Stimulated activated effector memory CD8-positive, alpha-beta T cell treated with anti-CD3 and anti-CD28 coated beads, Interleukin-12 subunit alpha, Interleukin-12 subunit beta, amount 100 ng/mL, for 72 hours (primary cell): ENCODE measurements at regions not wholly inside any gene's neighbourhood (a gene's known extent, or its start where the extent isn't known, plus 50 kb on each side); places are given as distances from the start of the nearest gene placed in this dataset.

ENCODE experiments used
- ATAC-seq: fragments of 150-1000 bp; cut with Tn5 transposase; 2 replicates; pipeline ENCODE4 v1.10.0; 2021
- DNase-seq, 2 donors: peaks; one replicate each; pipeline ENCODE4 v3.0.0; 2021 to 2022; ENCODE audit warnings: low spot score in 2 of 2
- H3K27ac Mint-ChIP-seq: one replicate; pipeline ENCODE4 v1.8.0; 2022; ENCODE audit warnings: mild to moderate bottlenecking, mixed read lengths
- H3K36me3 Mint-ChIP-seq: one replicate; pipeline ENCODE4 v1.8.0; 2022; ENCODE audit warnings: mild to moderate bottlenecking, mixed read lengths
- H3K4me1 Mint-ChIP-seq: one replicate; pipeline ENCODE4 v1.8.0; 2022; ENCODE audit warnings: mixed read lengths
- H3K4me3 Mint-ChIP-seq: one replicate; pipeline ENCODE4 v1.8.0; 2022; ENCODE audit warnings: mild to moderate bottlenecking, mixed read lengths
- H3K9me3 Mint-ChIP-seq: one replicate; pipeline ENCODE4 v1.8.0; 2022; ENCODE audit warnings: mixed read lengths

DNA sequence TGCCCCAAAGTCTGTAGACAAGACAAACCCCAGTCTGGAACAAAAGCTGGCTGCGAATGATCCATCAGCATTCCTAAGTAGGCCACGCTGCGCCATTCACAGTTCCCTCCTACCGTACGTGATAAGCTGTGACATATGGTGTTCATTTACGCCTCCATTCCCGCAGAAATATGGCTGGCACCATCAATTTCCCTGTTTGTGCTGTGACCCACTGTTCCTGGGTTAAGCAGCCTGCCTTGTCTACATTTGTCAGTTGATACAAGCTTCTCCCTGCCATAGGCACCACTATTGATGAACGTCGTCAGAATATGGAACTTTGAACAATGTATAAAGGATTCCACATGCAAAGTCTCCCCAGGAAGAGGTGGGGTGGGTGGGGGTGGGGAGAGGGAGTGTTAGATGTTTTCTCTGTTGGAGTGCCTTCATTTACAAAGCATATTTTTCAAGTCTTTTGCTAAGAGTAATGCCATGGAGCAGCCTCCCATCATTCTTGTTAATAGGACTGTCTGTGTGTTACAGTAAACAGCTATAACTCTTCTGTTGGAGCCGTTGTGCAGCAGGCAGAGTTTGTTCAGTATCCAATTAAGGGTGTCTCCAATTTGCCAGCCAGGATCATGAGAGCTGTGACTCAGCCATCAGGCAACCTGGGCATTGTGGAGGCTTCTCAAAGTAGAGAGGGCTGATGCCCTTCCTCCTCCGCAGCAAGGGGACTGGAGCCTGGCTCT is 294.6 kb downstream of the TMEM114 start:
- no peaks in the 10 kb centered on the region for H3K36me3 Mint-ChIP-seq
- DNase-seq (no peak), ATAC-seq (no peak)
- peaks cover 2% of the 10 kb centered on the region for H3K9me3 Mint-ChIP-seq
- H3K27ac Mint-ChIP-seq: no peak overlapping the region
- H3K4me1 Mint-ChIP-seq: no peaks in the 10 kb centered on the region
- no peak overlapping the region for H3K4me3 Mint-ChIP-seq

GRCh38 chr16:8293413-8293812 is 296.9 kb downstream of the TMEM114 start:
- no peak overlapping the region for H3K4me3 Mint-ChIP-seq
- no peaks in the 10 kb centered on the region for H3K4me1 Mint-ChIP-seq
- DNase-seq (no peak), ATAC-seq (no peak)
- H3K36me3 Mint-ChIP-seq: no peaks in the 10 kb centered on the region
- H3K27ac Mint-ChIP-seq: no peak overlapping the region
- H3K9me3 Mint-ChIP-seq: no peaks in the 10 kb centered on the region

- no peak for DNase-seq
- Mint-ChIP-seq H3K4me3 (no peak overlapping the region), H3K4me1 (no peaks in the 10 kb centered on the region), H3K9me3 (no peaks in the 10 kb centered on the region), H3K27ac (no peak overlapping the region), H3K36me3 (no peaks in the 10 kb centered on the region)
- ATAC-seq: no peak
Measured at GRCh38 chr16:8292271-8292670, 298.0 kb downstream of the TMEM114 start.

- H3K36me3 Mint-ChIP-seq: no peaks in the 10 kb centered on the region
- no peak overlapping the region for H3K4me3 Mint-ChIP-seq
- no peaks in the 10 kb centered on the region for H3K4me1 Mint-ChIP-seq
- no peak for ATAC-seq
- no peak overlapping the region for H3K27ac Mint-ChIP-seq
- no peak for DNase-seq
- peaks cover 3% of the 10 kb centered on the region for H3K9me3 Mint-ChIP-seq
Measured at GRCh38 chr16:8286348-8286747, 304.0 kb downstream of the TMEM114 start.

DNA sequence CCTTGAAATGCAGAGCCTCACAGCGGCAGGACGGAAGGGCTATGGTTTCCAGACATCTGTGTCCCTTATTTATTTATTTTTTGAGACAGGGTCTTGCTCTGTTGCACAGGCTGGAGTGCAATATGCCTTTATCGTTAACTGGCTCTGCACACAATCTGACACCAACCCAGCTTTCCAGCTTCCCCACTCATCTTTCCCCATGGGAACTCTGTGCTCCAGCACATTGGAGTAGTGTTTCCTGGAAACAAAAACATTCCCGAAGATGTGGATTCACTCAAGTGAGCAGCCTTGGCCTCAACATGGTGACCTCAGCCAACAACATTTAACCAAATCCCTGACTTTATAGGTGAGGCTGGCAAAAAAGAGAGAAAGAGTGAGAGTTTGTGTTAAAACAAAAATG is 307.1 kb downstream of the TMEM114 start:
- H3K36me3 Mint-ChIP-seq: no peaks in the 10 kb centered on the region
- no peaks in the 10 kb centered on the region for H3K4me1 Mint-ChIP-seq
- no peak overlapping the region for H3K4me3 Mint-ChIP-seq
- ATAC-seq: no peak
- H3K9me3 Mint-ChIP-seq: peaks cover 6% of the 10 kb centered on the region
- H3K27ac Mint-ChIP-seq: no peak overlapping the region
- no peak for DNase-seq

- H3K4me3 Mint-ChIP-seq: no peak overlapping the region
- peaks cover 7% of the 10 kb centered on the region for H3K9me3 Mint-ChIP-seq
- H3K36me3 Mint-ChIP-seq: no peaks in the 10 kb centered on the region
- no peaks in the 10 kb centered on the region for H3K4me1 Mint-ChIP-seq
- DNase-seq: no peak
- ATAC-seq: no peak
- H3K27ac Mint-ChIP-seq: no peak overlapping the region
Measured at GRCh38 chr16:8278031-8278580, 312.2 kb downstream of the TMEM114 start.

GRCh38 chr16:8271344-8271743 is 319.0 kb downstream of the TMEM114 start:
- no peaks in the 10 kb centered on the region for H3K4me1 Mint-ChIP-seq
- ATAC-seq: no peak
- no peak overlapping the region for H3K27ac Mint-ChIP-seq
- H3K36me3 Mint-ChIP-seq: no peaks in the 10 kb centered on the region
- no peak for DNase-seq
- H3K9me3 Mint-ChIP-seq: peaks cover 15% of the 10 kb centered on the region
- H3K4me3 Mint-ChIP-seq: no peak overlapping the region

DNA sequence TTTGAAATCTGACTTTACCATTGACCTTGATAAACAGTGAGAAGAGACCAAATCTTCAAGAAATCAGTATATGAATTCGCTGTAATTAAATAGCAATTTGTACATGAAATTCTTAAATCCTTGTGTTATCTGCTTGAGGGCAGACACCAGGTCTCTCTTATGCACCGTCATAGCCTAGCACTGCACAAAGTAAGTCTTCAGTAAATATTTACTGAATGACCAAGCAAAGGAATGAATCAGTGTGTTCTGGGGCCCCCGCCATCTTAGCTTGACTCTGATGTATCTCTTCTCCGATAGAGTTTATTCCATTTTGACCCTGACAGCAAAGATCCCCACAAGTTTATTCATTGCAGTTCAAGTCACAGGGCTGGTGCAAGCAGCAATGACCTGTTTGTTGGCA is 328.0 kb downstream of the TMEM114 start:
- ATAC-seq (no peak), DNase-seq (no peak)
- Mint-ChIP-seq H3K27ac (no peak overlapping the region), H3K36me3 (no peaks in the 10 kb centered on the region), H3K4me1 (no peaks in the 10 kb centered on the region), H3K4me3 (no peak overlapping the region), H3K9me3 (peaks cover 15% of the 10 kb centered on the region)

GRCh38 chr16:8260140-8260539 is 330.2 kb downstream of the TMEM114 start:
- H3K27ac Mint-ChIP-seq: no peak overlapping the region
- H3K4me1 Mint-ChIP-seq: no peaks in the 10 kb centered on the region
- H3K36me3 Mint-ChIP-seq: no peaks in the 10 kb centered on the region
- H3K4me3 Mint-ChIP-seq: no peak overlapping the region
- ATAC-seq: peak; percentile 16
- no peak for DNase-seq
- H3K9me3 Mint-ChIP-seq: peaks cover 15% of the 10 kb centered on the region

DNA sequence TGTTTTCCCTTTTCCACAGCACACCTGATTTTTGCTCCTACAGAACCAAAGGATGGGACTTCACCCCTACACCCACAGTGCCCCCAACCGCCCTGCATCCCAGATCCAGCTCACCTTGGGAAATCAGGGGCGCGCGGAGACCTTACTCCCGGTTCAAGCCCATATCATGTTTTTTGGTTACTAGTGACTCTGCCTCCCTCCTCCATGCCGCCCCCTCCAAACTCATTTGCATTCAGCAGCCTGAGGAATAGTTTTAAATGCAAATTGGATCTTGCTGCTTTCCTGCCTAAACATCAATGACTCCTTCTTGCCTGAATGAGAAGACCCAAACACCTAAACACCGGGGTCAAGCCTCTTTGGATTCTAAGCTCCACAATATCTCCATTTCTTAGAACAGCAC is 331.8 kb downstream of the TMEM114 start:
- H3K4me3 Mint-ChIP-seq: no peak overlapping the region
- ATAC-seq: no peak

DNA sequence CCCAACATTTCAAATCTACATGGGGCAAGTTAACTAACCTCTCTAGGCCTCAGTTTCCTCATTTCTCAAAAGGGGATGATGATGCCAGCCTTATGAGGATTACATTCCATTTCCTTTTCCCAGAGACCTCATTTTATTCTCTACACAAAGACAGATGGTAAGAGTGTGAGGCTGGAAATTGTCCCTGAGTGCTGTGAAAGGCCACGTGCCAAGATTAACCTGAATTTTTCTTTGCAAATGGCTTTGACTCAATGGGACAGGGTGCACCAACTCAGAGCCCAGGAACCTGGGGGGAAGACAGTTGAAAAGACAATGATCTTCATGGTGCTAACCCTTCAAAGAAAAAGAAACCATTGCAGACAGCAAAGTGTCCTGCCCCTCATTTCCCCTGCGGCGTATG is 332.8 kb downstream of the TMEM114 start:
- Mint-ChIP-seq H3K4me3 (no peak overlapping the region), H3K36me3 (no peaks in the 10 kb centered on the region), H3K4me1 (no peaks in the 10 kb centered on the region), H3K9me3 (peaks cover 15% of the 10 kb centered on the region), H3K27ac (no peak overlapping the region)
- ATAC-seq (no peak), DNase-seq (no peak)

More for the DNA sequence above, 331.8 kb downstream of the TMEM114 start:
- H3K4me1 Mint-ChIP-seq: no peaks in the 10 kb centered on the region
- H3K27ac Mint-ChIP-seq: no peak overlapping the region
- no peak for DNase-seq
- peaks cover 13% of the 10 kb centered on the region for H3K9me3 Mint-ChIP-seq
- H3K36me3 Mint-ChIP-seq: no peaks in the 10 kb centered on the region

DNA sequence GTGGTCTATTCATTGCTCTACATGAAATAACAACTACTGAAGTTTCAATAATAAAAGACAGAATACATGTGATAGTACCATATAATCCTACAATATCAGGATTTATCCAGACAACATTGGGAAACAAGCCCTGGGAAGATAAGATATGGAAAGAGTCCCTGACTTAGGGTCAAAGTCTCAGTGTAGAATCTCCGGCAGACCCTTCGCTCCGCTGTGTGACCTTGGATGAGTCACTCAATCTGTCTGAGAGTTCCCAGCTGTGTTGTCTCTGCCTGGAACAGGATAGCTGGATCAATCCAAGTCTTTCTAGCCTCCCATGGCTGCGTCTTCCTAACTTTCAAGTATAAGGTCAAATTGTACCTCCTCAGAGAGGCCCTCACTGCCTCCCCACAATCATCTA is 335.9 kb downstream of the TMEM114 start:
- Mint-ChIP-seq H3K36me3 (no peaks in the 10 kb centered on the region), H3K4me1 (no peaks in the 10 kb centered on the region), H3K4me3 (no peak overlapping the region), H3K9me3 (peaks cover 11% of the 10 kb centered on the region), H3K27ac (no peak overlapping the region)
- ATAC-seq (no peak), DNase-seq (no peak)

DNA sequence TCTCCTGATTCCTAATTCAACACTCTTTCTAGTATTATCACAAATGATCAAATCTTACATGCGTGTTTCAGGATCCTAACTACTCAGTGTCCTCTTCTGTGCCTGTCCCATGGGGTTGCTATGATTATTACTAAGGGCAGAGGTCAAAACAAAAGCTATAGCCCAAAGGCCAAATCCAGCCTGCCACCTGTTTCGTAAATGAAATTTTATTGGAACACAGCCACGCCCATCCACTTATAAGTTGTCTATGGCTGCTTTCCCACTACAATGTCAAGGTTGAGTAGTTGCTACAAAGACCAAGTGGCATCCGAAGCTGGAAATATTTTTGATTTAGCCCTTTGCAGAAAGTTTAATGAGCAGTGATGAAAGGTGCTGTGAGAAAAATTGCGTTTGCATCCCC is 336.6 kb downstream of the TMEM114 start:
- ATAC-seq (no peak), DNase-seq (no peak)
- Mint-ChIP-seq H3K27ac (no peak overlapping the region), H3K4me3 (no peak overlapping the region), H3K9me3 (peaks cover 9% of the 10 kb centered on the region), H3K4me1 (no peaks in the 10 kb centered on the region), H3K36me3 (no peaks in the 10 kb centered on the region)

- no peak overlapping the region for H3K4me3 Mint-ChIP-seq
- H3K9me3 Mint-ChIP-seq: peaks cover 9% of the 10 kb centered on the region
- H3K36me3 Mint-ChIP-seq: no peaks in the 10 kb centered on the region
- no peak for DNase-seq
- no peaks in the 10 kb centered on the region for H3K4me1 Mint-ChIP-seq
- H3K27ac Mint-ChIP-seq: no peak overlapping the region
- no peak for ATAC-seq
Measured at GRCh38 chr16:8251727-8252126, 338.6 kb downstream of the TMEM114 start.

DNA sequence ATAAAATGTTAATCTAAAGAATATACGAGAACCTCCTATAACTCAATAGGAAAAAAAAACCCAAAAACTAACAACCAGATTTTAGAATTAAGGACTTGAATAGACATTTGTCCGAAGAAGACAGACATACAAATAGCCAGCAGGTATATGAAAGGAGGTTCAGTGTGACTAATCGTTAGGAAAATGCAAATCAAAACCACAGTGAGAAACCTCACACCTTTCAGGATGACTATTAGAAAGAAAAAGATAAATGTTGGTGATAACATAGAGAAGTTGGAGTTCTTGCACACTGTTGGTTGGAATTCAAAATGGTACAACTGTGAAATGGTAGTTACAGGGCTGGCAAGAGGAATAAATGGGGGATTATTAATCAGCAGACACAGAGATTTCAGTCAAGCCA is 339.0 kb downstream of the TMEM114 start:
- Mint-ChIP-seq H3K27ac (no peak overlapping the region), H3K4me1 (no peaks in the 10 kb centered on the region), H3K9me3 (peaks cover 9% of the 10 kb centered on the region), H3K4me3 (no peak overlapping the region), H3K36me3 (no peaks in the 10 kb centered on the region)
- DNase-seq (no peak), ATAC-seq (no peak)

DNA sequence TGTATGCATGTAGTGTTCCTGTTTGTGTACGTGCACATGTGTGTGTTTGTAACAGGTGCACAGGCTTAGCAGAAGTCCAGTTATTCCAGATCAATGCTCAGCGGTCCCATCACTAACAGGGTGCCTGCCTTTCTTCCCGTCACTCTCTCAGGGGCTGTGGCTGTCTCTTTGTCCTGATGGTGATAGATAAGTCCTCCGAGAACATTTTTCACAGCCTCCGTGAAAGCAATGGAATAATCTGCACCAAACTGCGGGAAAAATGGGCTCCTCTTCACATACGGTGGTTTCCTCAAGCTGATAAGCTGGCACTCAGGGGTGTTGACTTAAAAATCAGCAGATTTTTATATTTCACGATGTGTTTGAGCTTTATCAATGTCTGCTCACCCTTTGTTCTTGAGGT is 342.3 kb downstream of the TMEM114 start:
- Mint-ChIP-seq H3K4me3 (no peak overlapping the region), H3K27ac (no peak overlapping the region), H3K36me3 (no peaks in the 10 kb centered on the region), H3K4me1 (no peaks in the 10 kb centered on the region), H3K9me3 (peaks cover 10% of the 10 kb centered on the region)
- ATAC-seq (no peak), DNase-seq (no peak)
